ENCODE measurements at regions not wholly inside any gene's neighbourhood (a gene's known extent, or its start where the extent isn't known, plus 50 kb on each side); places are given as distances from the start of the nearest gene placed in this dataset.

DNA sequence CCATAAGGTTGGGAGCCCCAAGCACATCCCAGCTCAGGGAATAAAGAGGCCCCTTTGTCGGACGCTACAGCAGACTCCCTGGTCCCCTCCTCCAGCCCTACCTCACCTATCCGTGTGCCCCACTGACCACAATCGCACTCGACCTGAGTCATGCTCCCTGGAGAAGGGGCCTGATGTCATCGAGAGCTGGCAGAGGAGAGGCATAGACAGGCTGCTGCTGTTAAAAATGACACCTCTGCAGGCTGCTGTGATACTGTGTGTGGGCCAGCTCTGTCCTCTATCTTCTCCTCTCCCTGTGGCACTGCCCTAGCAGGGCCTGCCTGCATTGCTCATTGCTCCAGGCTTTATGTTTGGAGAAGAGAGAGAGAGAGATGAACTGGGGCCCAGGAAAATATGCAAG lies 123.4 kb upstream of the SYT13 start:
- Histone ChIP-seq H3K9ac (replicated peaks; ENCODE audit: extremely low read depth, insufficient read depth, low read length) (no peak overlapping the region), H3K79me2 (ENCODE audit: control insufficient read depth, insufficient read depth, low read length) (no peaks in the 10 kb centered on the region), H3K9me1 (replicated peaks; ENCODE audit: control insufficient read depth, extremely low read depth, insufficient read depth, low read length) (no peaks in the 10 kb centered on the region), H3K27ac (ENCODE audit: insufficient read depth, low read depth, low read length) (no peak overlapping the region), H4K20me1 (replicated peaks; ENCODE audit: control insufficient read depth, extremely low read depth, insufficient read depth, low read length) (no peaks in the 10 kb centered on the region), H3K4me1 (ENCODE audit: control insufficient read depth, extremely low read depth, insufficient read depth, low read length) (no peaks in the 10 kb centered on the region), H3K36me3 (ENCODE audit: control insufficient read depth in 2 of 2, extremely low read depth in 1 of 2, insufficient read depth in 2 of 2, low read length in 2 of 2) (no peaks in the 10 kb centered on the region), H2AFZ (ENCODE audit: low read depth, low read length) (no peak overlapping the region), H3K4me3 (replicated peaks in 1 of 3; ENCODE audit: insufficient read depth in 1 of 3, low read depth in 1 of 3, low read length in 3 of 3) (no peak overlapping the region), H3K4me2 (ENCODE audit: insufficient read depth, low read length) (no peak overlapping the region), H3K27me3 (ENCODE audit: control insufficient read depth in 2 of 2, insufficient read depth in 2 of 2, low read length in 2 of 2) (peaks cover 0 to 6% of the 10 kb centered on the region in 2 experiments), H3K9me3 (replicated peaks; ENCODE audit: control insufficient read depth, insufficient read depth, low read length) (no peaks in the 10 kb centered on the region)
- CTCF ChIA-PET, result interaction anchor here (1.7 kb wide), 1 partner anchor 362 kb away, joined by 7 read pairs; no protein-coding TSS in a partner anchor
- no peak for FAIRE-seq
- no peak for TF ChIP-seq FOS (IDR thresholded peaks at IDR 0.05; ENCODE audit: borderline replicate concordance, insufficient read depth, low read length)
- TF ChIP-seq POLR2AphosphoS5 (IDR thresholded peaks at IDR 0.05; ENCODE audit: insufficient read depth, low read depth, low read length), result no peak
- no peak for TF ChIP-seq EZH2 (IDR thresholded peaks at IDR 0.05; ENCODE audit: borderline replicate concordance, low read depth, low read length, severe bottlenecking)
- no peak for TF ChIP-seq JUN (IDR thresholded peaks at IDR 0.05; ENCODE audit: borderline replicate concordance, insufficient read depth, insufficient read length, low read depth)
- TF ChIP-seq, protein P1, sequence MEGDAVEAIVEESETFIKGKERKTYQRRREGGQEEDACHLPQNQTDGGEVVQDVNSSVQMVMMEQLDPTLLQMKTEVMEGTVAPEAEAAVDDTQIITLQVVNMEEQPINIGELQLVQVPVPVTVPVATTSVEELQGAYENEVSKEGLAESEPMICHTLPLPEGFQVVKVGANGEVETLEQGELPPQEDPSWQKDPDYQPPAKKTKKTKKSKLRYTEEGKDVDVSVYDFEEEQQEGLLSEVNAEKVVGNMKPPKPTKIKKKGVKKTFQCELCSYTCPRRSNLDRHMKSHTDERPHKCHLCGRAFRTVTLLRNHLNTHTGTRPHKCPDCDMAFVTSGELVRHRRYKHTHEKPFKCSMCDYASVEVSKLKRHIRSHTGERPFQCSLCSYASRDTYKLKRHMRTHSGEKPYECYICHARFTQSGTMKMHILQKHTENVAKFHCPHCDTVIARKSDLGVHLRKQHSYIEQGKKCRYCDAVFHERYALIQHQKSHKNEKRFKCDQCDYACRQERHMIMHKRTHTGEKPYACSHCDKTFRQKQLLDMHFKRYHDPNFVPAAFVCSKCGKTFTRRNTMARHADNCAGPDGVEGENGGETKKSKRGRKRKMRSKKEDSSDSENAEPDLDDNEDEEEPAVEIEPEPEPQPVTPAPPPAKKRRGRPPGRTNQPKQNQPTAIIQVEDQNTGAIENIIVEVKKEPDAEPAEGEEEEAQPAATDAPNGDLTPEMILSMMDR (IDR thresholded peaks at IDR 0.05; ENCODE audit: extremely low read depth in 1 of 2, insufficient read depth in 1 of 2, low read depth in 1 of 2, low read length in 2 of 2), result no peak
- no peak for TF ChIP-seq GATA2 (IDR thresholded peaks at IDR 0.05; ENCODE audit: insufficient read depth, insufficient read length, low read depth, low read length)
- dilution Hi-C loops (cut with MboI; ENCODE audit: extremely low pct_ligation_motif_present, low sequenced_read_pairs) (no loop called here), intact Hi-C loops (cut with micrococcal nuclease) (no loop called here)
- BruUV-seq (replicated peaks), result no TSS peak
- POLR2A ChIA-PET, result no interaction called here
- DNase-seq (ENCODE audit: low read depth, low spot score), result no peak

Measured in endothelial cell of umbilical vein (primary cell).